ENCODE measurements at regions not wholly inside any gene's neighbourhood (a gene's known extent, or its start where the extent isn't known, plus 50 kb on each side); places are given as distances from the start of the nearest gene placed in this dataset.

DNA sequence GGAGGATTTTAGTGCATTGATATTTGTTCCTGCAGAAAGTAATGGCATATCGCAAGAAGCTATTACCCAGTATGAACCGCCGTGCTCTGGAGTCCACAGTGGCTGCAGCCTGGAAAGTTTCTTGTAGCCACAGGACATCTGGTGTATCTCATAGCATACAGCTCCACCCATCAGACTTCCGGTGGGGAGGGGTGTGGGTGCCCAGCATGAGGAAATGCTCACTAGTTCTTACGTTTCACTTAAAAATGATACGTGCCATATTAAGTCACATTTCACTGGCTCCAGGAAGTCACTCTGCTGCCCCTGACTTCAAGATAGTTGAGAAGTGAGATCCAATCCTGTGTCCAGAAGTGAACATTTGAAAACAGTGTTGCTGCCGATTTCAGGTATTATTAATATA lies 990.4 kb downstream of the GBE1 start:
- 62 to 81% methylated on average over 7 of the region's 7 CpGs for WGBS, 2 donors
- peak in 1 of 4 donors; percentile 51 for DNase-seq
- no peak overlapping the region for H3K4me3 ChIP-seq
- no peaks in the 10 kb centered on the region for H3K27me3 ChIP-seq
- H3K9me3 ChIP-seq = no peaks in the 10 kb centered on the region
- no peaks in the 10 kb centered on the region for H3K36me3 ChIP-seq (replicated peaks in 1 of 2; ENCODE audit: insufficient read depth in 1 of 2, low read depth in 2 of 2)
- ATAC-seq = no peak
- TF ChIP-seq, protein P1, sequence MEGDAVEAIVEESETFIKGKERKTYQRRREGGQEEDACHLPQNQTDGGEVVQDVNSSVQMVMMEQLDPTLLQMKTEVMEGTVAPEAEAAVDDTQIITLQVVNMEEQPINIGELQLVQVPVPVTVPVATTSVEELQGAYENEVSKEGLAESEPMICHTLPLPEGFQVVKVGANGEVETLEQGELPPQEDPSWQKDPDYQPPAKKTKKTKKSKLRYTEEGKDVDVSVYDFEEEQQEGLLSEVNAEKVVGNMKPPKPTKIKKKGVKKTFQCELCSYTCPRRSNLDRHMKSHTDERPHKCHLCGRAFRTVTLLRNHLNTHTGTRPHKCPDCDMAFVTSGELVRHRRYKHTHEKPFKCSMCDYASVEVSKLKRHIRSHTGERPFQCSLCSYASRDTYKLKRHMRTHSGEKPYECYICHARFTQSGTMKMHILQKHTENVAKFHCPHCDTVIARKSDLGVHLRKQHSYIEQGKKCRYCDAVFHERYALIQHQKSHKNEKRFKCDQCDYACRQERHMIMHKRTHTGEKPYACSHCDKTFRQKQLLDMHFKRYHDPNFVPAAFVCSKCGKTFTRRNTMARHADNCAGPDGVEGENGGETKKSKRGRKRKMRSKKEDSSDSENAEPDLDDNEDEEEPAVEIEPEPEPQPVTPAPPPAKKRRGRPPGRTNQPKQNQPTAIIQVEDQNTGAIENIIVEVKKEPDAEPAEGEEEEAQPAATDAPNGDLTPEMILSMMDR (IDR thresholded peaks at IDR 0.05) = no peak
- TF ChIP-seq POLR2A (IDR thresholded peaks at IDR 0.05) = no peak
- no peak overlapping the region for H3K27ac ChIP-seq
- intact Hi-C loops (cut with DNase I) = no loop called here
- H3K4me1 ChIP-seq = no peaks in the 10 kb centered on the region

DNA sequence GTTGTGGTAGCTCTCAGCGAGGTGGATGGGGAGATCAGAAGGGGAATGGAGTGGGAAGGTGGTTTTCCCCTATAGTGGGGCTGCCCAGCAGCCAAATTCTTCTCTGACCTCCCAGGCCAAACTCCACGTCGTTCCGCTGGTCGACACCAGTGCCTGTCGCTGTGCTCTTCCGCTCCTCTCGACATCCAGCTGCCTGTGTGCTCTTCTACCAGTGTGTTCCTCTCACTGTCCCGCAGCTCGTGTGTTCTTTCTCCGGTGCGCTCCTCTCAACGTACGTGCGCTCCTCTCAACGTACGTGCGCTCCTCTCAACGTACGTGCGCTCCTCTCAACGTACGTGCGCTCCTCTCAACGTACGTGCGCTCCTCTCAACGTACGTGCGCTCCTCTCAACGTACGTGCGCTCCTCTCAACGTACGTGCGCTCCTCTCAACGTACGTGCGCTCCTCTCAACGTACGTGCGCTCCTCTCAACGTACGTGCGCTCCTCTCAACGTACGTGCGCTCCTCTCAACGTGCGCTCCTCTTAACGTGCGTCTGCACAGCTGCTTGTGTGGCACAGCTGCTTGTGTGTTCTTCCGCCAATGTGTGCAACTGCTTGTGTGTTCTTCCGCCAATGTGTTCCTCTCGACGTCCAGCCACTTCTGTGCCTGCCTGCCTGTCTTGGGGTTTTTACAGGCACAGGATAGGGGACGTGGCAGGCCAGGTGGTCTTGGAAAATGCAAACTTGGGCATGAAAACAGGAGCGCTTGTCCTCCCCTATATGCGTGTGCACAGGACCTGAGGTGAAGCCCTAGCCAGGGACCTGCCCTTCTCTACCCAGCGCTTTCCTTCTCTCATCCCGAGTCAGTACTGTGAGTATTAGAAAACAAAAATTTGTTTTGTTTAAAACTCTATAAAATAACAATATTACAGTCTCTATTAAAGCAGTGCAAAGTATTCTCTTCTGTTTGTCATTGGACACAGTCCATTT lies 991.1 kb downstream of the GBE1 start:
- intact Hi-C loops (cut with DNase I) = no loop called here
- Histone ChIP-seq H3K4me1 (no peaks in the 10 kb centered on the region), H3K27me3 (no peaks in the 10 kb centered on the region), H3K27ac (no peak overlapping the region), H3K36me3 (replicated peaks in 1 of 2; ENCODE audit: insufficient read depth in 1 of 2, low read depth in 2 of 2) (no peaks in the 10 kb centered on the region), H3K9me3 (no peaks in the 10 kb centered on the region), H3K4me3 (no peak overlapping the region)
- TF ChIP-seq, protein P1 (IDR thresholded peaks at IDR 0.05) = no peak
- no peak for TF ChIP-seq POLR2A (IDR thresholded peaks at IDR 0.05)
- DNase-seq = peak in 1 of 4 donors; percentile 35
- 83 to 91% methylated on average over 42 to 44 of the region's 61 CpGs for WGBS, 2 donors
- ATAC-seq = no peak

DNA sequence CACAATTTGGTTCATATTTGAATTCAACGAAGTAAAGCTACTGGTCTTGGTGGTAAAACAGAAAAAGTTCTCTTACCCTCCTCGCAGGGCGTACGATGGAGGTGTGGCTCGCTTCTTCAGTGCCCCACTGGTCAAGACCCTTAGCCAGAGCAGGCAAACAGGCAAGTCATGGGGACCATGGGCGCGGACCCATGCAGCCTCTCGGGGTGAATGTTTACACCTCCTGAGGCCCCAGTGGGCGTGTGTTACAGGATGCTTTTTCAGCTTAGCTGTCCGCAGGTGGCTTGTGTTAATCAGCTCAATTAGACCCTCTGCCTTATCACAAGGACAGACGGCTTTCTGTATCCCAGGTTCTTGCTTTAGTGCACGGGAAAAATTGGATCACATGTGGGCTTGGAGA lies 991.8 kb downstream of the GBE1 start:
- intact Hi-C loops (cut with DNase I) = no loop called here
- Histone ChIP-seq H3K4me3 (no peak overlapping the region), H3K27ac (no peak overlapping the region), H3K36me3 (replicated peaks in 1 of 2; ENCODE audit: insufficient read depth in 1 of 2, low read depth in 2 of 2) (no peaks in the 10 kb centered on the region), H3K9me3 (no peaks in the 10 kb centered on the region), H3K4me1 (no peaks in the 10 kb centered on the region), H3K27me3 (no peaks in the 10 kb centered on the region)
- TF ChIP-seq, protein P1 (IDR thresholded peaks at IDR 0.05) = no peak
- WGBS, 2 donors = 80 to 89% methylated on average over 12 of the region's 12 CpGs
- ATAC-seq (no peak), DNase-seq (no peak)

GRCh38 chr3:80767604-80768003 lies 993.8 kb downstream of the GBE1 start:
- DNase-seq (no peak), ATAC-seq (no peak)

More at GRCh38 chr3:80767604-80768003, 993.8 kb downstream of the GBE1 start:
- H3K36me3 ChIP-seq (replicated peaks in 1 of 2; ENCODE audit: insufficient read depth in 1 of 2, low read depth in 2 of 2) = no peaks in the 10 kb centered on the region
- H3K27me3 ChIP-seq = no peaks in the 10 kb centered on the region
- no peak overlapping the region for H3K4me3 ChIP-seq
- intact Hi-C loops (cut with DNase I) = no loop called here
- 27% methylated on average over 4 of the region's 4 CpGs for WGBS, 2 donors
- no peak overlapping the region for H3K27ac ChIP-seq
- TF ChIP-seq, protein P1 (IDR thresholded peaks at IDR 0.05) = peak in 1 of 7 experiments; percentile 12
- TF ChIP-seq POLR2A (IDR thresholded peaks at IDR 0.05) = no peak
- no peaks in the 10 kb centered on the region for H3K4me1 ChIP-seq
- no peaks in the 10 kb centered on the region for H3K9me3 ChIP-seq
